Lower leg skin (tissue), 3 donors: ENCODE measurements at regions not wholly inside any gene's neighbourhood (a gene's known extent, or its start where the extent isn't known, plus 50 kb on each side); places are given as distances from the start of the nearest gene placed in this dataset.

Source experiments
- POLR2A ChIP-seq, 2 donors: fragments of 450-650 bp; IDR thresholded peaks; one replicate each; pipeline ENCODE4 v1.6.1; 2016 to 2017; ENCODE audit warnings: antibody characterized with exemption in 2 of 2, mild to moderate bottlenecking in 1 of 2, moderate library complexity in 1 of 2
- TF ChIP-seq, protein P1 (sequence below), 3 donors: fragments of 450-650 bp; IDR thresholded peaks; one replicate each; pipeline ENCODE4 v1.5.1; 2016; ENCODE audit warnings: antibody characterized with exemption in 3 of 3, mild to moderate bottlenecking in 3 of 3, moderate library complexity in 2 of 3

DNA sequence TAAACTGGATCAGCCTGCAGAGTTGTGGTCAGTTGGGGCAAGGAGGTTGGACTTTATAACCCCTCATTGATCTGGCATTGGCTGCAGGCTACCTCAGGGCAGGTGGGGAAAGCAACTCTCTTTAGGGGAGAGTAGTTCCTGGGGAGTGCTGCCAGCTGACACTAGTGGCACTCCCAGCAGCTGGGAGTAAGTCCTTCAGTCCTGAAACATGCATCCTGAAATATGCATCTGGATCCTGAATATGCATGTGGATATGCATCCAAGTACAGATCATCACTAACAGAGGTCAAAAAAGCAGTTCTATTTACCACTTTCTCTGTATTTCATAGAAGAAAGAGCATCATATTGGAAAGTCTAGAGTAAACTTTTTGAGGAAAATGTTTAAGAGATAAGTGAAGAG lies 350.8 kb downstream of the EPM2A start:
- TF ChIP-seq, protein P1, sequence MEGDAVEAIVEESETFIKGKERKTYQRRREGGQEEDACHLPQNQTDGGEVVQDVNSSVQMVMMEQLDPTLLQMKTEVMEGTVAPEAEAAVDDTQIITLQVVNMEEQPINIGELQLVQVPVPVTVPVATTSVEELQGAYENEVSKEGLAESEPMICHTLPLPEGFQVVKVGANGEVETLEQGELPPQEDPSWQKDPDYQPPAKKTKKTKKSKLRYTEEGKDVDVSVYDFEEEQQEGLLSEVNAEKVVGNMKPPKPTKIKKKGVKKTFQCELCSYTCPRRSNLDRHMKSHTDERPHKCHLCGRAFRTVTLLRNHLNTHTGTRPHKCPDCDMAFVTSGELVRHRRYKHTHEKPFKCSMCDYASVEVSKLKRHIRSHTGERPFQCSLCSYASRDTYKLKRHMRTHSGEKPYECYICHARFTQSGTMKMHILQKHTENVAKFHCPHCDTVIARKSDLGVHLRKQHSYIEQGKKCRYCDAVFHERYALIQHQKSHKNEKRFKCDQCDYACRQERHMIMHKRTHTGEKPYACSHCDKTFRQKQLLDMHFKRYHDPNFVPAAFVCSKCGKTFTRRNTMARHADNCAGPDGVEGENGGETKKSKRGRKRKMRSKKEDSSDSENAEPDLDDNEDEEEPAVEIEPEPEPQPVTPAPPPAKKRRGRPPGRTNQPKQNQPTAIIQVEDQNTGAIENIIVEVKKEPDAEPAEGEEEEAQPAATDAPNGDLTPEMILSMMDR (IDR thresholded peaks at IDR 0.05): no peak
- TF ChIP-seq POLR2A (IDR thresholded peaks at IDR 0.05): no peak
